PFSK-1 (cell line): ENCODE measurements at regions not wholly inside any gene's neighbourhood (a gene's known extent, or its start where the extent isn't known, plus 50 kb on each side); places are given as distances from the start of the nearest gene placed in this dataset.

Source experiments
- FOXP2 ChIP-seq: optimal IDR thresholded peaks from 2 replicates; pipeline ENCODE3; 2011; ENCODE audit warnings: borderline replicate concordance, control low read depth, inconsistent platforms; ENCODE audit not compliant: insufficient read depth; ENCODE audit errors: extremely low read length, extremely low read depth
- POLR2AphosphoS5 ChIP-seq: IDR thresholded peaks from 2 replicates; pipeline ENCODE4 v1.6.1; 2012; ENCODE audit warnings: low read depth, mild to moderate bottlenecking, control low read depth, low read length, moderate library complexity
- SIN3A ChIP-seq: IDR thresholded peaks from 2 replicates; pipeline ENCODE4 v1.6.1; 2012; ENCODE audit warnings: mild to moderate bottlenecking, low read length, moderate library complexity, borderline replicate concordance; ENCODE audit not compliant: insufficient read depth
- TAF1 ChIP-seq: IDR thresholded peaks from 2 replicates; pipeline ENCODE4 v1.6.1; 2012; ENCODE audit warnings: low read length, control low read depth, borderline replicate concordance; ENCODE audit not compliant: insufficient read depth
- TF ChIP-seq, protein P1 (sequence below), 2 experiments: IDR thresholded peaks; 2 replicates each; pipeline versions ENCODE4 v1.6.1 to v1.8.0; 2011 to 2012; ENCODE audit warnings: low read depth in 2 of 2, low read length in 2 of 2, control low read depth in 1 of 2, inconsistent platforms in 1 of 2, mild to moderate bottlenecking in 1 of 2, moderate library complexity in 1 of 2; ENCODE audit not compliant: insufficient read depth in 1 of 2

DNA sequence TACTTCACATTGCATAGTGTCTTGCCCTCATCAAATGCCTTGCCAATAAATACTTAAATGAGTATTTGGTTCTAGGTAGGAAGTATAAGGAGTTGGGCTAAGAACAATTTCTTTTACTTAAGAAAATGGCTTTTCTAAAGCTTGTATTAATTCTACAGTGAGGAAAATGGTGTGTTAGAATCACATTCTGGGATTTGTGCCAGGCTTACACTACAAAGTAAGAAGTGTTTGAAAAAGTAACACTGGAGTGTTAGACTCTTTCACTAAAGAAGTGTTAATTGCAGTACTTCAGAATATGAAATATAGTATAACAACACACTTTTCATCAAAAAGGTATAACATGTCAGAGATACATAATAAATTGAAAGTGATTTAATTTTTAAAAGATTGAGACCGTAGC lies 328.7 kb downstream of the C3orf38 start:
- TF ChIP-seq SIN3A (no peak), FOXP2 (no peak)

DNA sequence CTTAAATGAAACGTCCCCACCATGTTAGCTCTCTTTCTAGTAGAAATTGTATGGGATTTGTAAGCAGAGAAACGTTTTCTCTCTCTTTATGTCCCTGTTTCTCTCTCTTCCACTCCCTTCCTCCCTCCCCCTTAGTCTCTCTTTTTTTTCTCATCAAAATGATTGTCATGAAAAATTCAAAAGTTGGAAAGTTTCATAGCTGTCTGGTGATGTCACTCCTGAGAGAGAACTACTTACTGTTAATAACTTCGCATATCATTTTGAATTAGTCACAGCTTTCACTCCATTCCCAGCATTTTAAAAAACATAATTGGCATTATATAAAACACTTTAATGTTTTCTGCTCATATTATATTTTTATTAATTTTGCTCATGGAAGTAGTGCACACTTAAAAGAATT lies 331.1 kb downstream of the C3orf38 start:
- no peak for TF ChIP-seq TAF1
- TF ChIP-seq POLR2AphosphoS5 = no peak
- TF ChIP-seq SIN3A = no peak
- no peak for TF ChIP-seq FOXP2
- TF ChIP-seq, protein P1, sequence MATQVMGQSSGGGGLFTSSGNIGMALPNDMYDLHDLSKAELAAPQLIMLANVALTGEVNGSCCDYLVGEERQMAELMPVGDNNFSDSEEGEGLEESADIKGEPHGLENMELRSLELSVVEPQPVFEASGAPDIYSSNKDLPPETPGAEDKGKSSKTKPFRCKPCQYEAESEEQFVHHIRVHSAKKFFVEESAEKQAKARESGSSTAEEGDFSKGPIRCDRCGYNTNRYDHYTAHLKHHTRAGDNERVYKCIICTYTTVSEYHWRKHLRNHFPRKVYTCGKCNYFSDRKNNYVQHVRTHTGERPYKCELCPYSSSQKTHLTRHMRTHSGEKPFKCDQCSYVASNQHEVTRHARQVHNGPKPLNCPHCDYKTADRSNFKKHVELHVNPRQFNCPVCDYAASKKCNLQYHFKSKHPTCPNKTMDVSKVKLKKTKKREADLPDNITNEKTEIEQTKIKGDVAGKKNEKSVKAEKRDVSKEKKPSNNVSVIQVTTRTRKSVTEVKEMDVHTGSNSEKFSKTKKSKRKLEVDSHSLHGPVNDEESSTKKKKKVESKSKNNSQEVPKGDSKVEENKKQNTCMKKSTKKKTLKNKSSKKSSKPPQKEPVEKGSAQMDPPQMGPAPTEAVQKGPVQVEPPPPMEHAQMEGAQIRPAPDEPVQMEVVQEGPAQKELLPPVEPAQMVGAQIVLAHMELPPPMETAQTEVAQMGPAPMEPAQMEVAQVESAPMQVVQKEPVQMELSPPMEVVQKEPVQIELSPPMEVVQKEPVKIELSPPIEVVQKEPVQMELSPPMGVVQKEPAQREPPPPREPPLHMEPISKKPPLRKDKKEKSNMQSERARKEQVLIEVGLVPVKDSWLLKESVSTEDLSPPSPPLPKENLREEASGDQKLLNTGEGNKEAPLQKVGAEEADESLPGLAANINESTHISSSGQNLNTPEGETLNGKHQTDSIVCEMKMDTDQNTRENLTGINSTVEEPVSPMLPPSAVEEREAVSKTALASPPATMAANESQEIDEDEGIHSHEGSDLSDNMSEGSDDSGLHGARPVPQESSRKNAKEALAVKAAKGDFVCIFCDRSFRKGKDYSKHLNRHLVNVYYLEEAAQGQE (IDR thresholded peaks at IDR 0.05; ENCODE audit: insufficient read depth in 1 of 2, low read depth in 2 of 2, low read length in 2 of 2) = no peak

DNA sequence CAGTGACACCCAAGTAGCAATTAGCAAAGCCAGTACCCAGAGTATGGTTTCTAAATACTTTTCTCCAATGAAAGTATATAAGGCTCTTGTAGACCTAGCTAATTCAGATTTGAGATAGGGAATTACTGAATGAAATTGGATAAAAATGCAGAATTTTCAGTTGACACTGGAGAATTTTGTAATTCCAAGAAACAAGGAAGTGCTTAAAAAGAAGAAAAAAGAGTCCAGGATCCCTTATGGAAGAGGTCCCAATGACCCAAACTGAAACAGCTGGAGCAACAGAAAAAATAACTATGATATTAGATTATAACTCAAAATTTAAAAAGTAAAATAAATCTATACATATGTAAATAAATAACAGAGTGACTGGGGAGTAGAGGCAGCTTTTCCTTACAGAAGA lies 335.2 kb downstream of the C3orf38 start:
- no peak for TF ChIP-seq POLR2AphosphoS5
- no peak for TF ChIP-seq SIN3A
- TF ChIP-seq, protein P1 (IDR thresholded peaks at IDR 0.05; ENCODE audit: insufficient read depth in 1 of 2, low read depth in 2 of 2, low read length in 2 of 2) = no peak
- no peak for TF ChIP-seq FOXP2
- no peak for TF ChIP-seq TAF1

DNA sequence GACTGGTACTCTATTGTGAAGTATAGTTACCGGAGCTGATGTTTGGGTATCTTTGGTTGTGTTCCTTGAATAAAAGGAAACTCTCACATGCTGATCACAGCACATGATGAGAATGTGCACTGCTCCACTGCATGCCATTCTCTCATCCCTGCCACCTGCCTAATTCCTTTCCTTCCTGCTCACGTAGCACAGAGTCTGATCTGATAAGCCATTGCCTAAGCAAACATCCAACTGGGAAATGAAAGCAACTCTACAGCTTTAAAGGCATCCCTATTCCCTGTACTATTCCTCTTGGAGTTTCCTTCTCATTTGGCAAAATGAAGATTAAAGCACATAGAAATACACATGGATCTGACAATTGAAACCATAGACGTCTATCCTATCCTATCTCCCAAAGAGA lies 359.8 kb downstream of the C3orf38 start:
- TF ChIP-seq FOXP2 = no peak

DNA sequence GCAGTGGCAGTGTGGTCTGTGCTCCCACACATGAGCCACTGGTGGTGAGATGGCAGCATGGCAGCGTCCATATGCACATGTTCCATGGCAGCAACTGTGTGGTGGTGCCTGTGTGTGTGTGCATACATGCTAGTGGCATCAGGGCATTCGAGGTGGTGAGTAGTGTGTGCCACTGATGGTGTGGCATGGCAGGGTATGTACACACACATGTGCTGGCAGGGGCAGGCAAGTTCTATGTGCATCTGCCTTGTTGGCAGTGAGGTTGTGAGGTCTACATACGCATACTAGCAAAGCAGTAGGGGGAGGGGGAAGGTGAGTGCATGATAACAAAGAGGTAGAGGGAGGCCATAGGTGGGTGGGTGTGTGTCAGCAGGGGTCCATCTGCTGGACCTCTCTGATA lies 378.7 kb downstream of the C3orf38 start:
- TF ChIP-seq TAF1 (no peak), SIN3A (no peak), POLR2AphosphoS5 (no peak)
- TF ChIP-seq, protein P1 (IDR thresholded peaks at IDR 0.05; ENCODE audit: insufficient read depth in 1 of 2, low read depth in 2 of 2, low read length in 2 of 2) = no peak

DNA sequence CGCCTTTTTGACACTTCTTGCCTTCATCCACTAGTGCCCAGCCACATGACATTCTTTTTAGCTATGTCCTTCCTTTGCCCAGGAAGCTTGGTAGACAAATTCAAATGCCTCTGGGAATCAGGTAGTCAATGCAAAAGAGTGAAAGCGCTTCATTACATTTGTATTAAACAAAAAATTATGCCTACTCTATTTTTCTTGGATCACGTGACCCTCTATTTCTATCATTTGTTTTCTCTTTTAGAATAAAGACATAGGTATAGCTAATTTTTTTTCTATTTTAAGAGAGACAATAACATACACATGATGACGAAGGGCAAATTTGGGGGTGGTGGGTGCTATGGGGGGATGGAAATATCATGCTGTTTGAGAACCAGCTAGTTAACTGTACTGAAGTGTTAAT lies 384.8 kb downstream of the C3orf38 start:
- TF ChIP-seq SIN3A = no peak
- TF ChIP-seq, protein P1 (IDR thresholded peaks at IDR 0.05; ENCODE audit: insufficient read depth in 1 of 2, low read depth in 2 of 2, low read length in 2 of 2) = no peak
- no peak for TF ChIP-seq POLR2AphosphoS5
- no peak for TF ChIP-seq TAF1
- no peak for TF ChIP-seq FOXP2
